ENCODE measurements at regions not wholly inside any gene's neighbourhood (a gene's known extent, or its start where the extent isn't known, plus 50 kb on each side); places are given as distances from the start of the nearest gene placed in this dataset.

DNA sequence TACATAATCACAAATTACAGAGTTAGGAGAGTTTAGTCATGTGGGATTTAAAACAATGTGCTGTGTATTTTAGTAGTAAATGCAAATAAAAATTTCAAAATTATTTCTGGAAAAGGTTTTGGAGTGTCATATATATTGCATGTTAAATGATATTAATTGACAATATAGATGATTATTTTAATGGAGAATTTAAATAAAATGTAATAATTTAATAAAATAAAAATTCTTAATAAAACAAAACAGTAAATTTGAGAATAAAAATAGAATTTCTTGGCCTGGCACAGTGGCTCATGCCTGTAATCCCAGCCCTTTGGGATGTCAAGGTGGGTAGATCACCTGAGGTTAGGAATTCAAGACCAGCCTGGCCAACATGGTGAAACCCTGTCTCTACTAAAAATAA lies 1442.8 kb upstream of the ALCAM start:
- no peak overlapping the region for H3K4me3 ChIP-seq (ENCODE audit: low read length)
- TF ChIP-seq ZNF274 (IDR thresholded peaks at IDR 0.05; ENCODE audit: low read depth, low read length), result no peak

DNA sequence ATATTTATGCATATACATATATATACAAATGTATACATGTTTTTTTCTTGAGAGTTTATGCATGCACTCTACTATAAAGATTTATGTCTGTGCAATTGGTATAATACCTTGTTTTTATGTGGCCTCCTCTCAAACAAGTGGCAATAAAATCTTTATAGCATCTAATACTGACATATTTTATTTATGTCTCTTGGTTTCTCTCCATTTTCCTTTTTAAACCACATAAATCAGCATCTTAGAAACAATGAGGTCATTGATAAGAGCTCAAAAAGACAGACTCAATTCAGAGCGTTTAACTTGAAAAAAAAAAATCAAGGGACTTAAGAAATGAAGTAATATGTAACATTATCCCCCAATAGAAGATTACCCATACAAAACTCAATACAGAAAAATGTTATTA lies 1442.2 kb upstream of the ALCAM start:
- no peak for TF ChIP-seq ZNF274 (IDR thresholded peaks at IDR 0.05; ENCODE audit: low read depth, low read length)
- H3K4me3 ChIP-seq (ENCODE audit: low read length), result no peak overlapping the region

DNA sequence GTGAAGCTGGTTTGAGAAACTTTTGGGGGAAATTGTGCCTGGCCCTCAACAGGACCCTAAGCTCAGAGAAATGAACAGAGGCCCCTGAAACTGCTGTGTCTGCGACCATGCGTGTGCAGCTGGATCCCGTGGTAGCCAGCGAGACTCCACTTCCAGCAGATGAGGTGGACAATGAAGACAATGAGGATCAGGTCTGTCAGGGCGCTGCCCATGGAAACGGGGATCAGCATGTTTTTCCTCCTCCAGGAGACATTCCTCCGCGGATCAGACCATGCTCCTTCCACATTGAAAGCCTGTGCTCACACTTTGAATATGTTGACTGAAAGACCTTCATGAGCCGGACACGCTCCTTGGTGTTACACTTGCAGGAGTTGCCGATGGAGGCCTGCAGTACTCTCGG lies 1439.8 kb upstream of the ALCAM start:
- no peak for TF ChIP-seq ZNF274 (IDR thresholded peaks at IDR 0.05; ENCODE audit: low read depth, low read length)
- no peak overlapping the region for H3K4me3 ChIP-seq (ENCODE audit: low read length)

DNA sequence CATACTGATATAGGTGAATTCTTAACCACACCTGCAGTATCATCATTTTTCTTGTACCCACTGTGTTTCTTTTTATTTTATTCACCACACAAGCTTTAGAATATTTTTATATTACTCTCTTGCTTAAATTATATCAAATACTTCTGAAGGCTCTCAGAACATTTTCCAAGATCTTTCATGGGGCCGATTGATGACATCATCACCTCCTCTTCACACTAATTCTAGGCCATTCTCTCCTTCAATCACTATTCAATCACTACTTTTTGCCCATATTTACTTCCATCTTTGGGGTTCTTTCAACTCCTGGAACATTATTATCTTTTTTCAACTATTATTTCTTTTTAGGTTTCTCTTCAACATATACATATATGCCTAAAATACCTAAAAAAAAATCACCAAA lies 1438.8 kb upstream of the ALCAM start:
- TF ChIP-seq ZNF274 (IDR thresholded peaks at IDR 0.05; ENCODE audit: low read depth, low read length), result no peak
- no peak overlapping the region for H3K4me3 ChIP-seq (ENCODE audit: low read length)

GRCh38 chr3:103937094-103937493 lies 1429.6 kb upstream of the ALCAM start:
- no peak for TF ChIP-seq ZNF274 (IDR thresholded peaks at IDR 0.05; ENCODE audit: low read depth, low read length)
- H3K4me3 ChIP-seq (ENCODE audit: low read length), result no peak overlapping the region

- no peak for TF ChIP-seq ZNF274 (IDR thresholded peaks at IDR 0.05; ENCODE audit: low read depth, low read length)
These were observed 1419.6 kb upstream of the ALCAM start for GRCh38 chr3:103947062-103947461.

DNA sequence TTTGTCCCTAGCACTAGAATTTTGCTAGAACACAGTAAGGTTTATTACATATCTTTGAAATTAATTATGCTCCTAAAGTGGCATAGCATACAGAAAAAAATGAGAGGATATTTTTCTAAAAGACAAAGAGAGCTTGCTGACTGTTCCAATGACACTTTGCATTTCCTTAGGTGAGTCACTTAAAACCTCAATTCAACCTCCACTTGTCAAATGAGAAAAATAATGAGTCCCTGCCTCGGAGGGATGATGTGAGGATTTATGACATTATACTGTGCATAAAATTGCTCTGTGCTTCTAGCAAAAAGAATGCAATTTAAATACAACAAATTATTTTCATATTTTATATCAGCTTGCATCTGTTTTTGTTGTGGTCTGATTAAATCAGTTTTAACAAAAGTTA lies 1417.0 kb upstream of the ALCAM start:
- no peak overlapping the region for H3K4me3 ChIP-seq (ENCODE audit: low read length)
- TF ChIP-seq ZNF274 (IDR thresholded peaks at IDR 0.05; ENCODE audit: low read depth, low read length), result no peak

More at GRCh38 chr3:103947062-103947461, 1419.6 kb upstream of the ALCAM start:
- H3K4me3 ChIP-seq (ENCODE audit: low read length), result no peak overlapping the region

DNA sequence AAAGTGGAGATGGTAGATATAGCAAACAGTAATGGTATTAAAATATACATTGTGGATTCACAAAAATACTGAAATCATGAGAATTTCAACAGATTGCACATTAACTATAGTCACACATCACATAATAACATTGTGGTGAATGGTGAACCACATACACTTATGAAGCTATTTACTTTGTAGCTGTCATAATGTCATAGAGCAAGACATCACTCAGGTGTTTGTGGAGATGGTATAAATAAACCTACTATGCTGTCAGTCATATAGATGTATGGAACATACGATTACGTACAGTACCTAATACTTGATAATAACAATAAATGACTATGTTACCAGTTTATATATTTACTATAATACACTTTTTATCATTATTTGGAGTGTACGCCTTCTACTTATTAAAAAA lies 1416.0 kb upstream of the ALCAM start:
- H3K4me3 ChIP-seq (ENCODE audit: low read length), result no peak overlapping the region
- no peak for TF ChIP-seq ZNF274 (IDR thresholded peaks at IDR 0.05; ENCODE audit: low read depth, low read length)

- no peak for TF ChIP-seq ZNF274 (IDR thresholded peaks at IDR 0.05; ENCODE audit: low read depth, low read length)
- H3K4me3 ChIP-seq (ENCODE audit: low read length), result no peak overlapping the region
These were observed 1412.9 kb upstream of the ALCAM start for GRCh38 chr3:103953796-103954195.

- no peak overlapping the region for H3K4me3 ChIP-seq (ENCODE audit: low read length)
- no peak for TF ChIP-seq ZNF274 (IDR thresholded peaks at IDR 0.05; ENCODE audit: low read depth, low read length)
These were observed 1405.9 kb upstream of the ALCAM start for GRCh38 chr3:103960819-103961218.

GRCh38 chr3:103963599-103963998 lies 1403.1 kb upstream of the ALCAM start:
- TF ChIP-seq ZNF274 (IDR thresholded peaks at IDR 0.05; ENCODE audit: low read depth, low read length), result no peak
- H3K4me3 ChIP-seq (ENCODE audit: low read length), result no peak overlapping the region

DNA sequence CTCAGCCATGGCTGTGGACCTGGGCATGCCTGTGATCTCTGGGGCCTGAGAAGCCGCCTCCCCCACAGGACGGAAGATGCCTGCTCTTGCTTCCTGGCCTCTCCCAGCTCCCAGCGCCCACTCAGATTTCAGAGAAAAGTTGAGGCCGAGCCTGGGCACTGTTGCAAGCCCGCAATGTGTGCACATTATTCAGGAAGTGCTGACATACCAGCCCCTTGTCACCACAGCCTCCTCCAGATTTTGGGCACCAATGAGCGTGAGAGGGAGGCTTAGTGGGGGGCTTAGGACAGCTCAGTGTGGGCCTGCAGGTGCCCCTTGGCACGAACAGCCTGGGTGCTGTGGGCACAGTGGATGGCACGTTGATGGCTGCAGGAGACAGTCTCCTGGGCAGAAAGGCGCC lies 1400.9 kb upstream of the ALCAM start:
- no peak for TF ChIP-seq ZNF274 (IDR thresholded peaks at IDR 0.05; ENCODE audit: low read depth, low read length)
- H3K4me3 ChIP-seq (ENCODE audit: low read length), result no peak overlapping the region

DNA sequence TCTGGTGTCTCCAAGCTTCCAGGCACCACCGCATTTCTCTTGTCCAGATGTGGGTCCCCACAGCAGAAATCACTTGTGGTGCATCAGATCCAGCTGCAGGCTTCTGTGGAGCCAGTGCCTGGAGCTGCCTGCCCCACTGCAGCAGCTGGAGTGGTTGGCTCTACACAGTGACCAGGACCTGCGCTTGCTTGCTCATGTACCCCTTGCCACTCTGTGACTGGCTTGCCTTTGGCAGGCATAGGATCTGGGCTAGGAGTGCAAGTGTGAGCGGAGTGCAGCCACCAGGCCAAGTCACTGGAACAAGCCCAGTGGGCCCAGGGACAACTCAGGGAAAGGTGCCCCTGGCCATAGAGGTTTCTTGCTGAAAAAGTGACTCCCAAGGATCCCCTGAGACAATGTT lies 1400.0 kb upstream of the ALCAM start:
- H3K4me3 ChIP-seq (ENCODE audit: low read length), result no peak overlapping the region

GRCh38 chr3:103968131-103968530 lies 1398.6 kb upstream of the ALCAM start:
- TF ChIP-seq ZNF274 (IDR thresholded peaks at IDR 0.05; ENCODE audit: low read depth, low read length), result no peak
- no peak overlapping the region for H3K4me3 ChIP-seq (ENCODE audit: low read length)

More for the DNA sequence above, 1400.0 kb upstream of the ALCAM start:
- TF ChIP-seq ZNF274 (IDR thresholded peaks at IDR 0.05; ENCODE audit: low read depth, low read length), result no peak

- TF ChIP-seq ZNF274 (IDR thresholded peaks at IDR 0.05; ENCODE audit: low read depth, low read length), result no peak
These were observed 1398.0 kb upstream of the ALCAM start for GRCh38 chr3:103968751-103969150.

GRCh38 chr3:103976931-103977339 lies 1389.8 kb upstream of the ALCAM start:
- TF ChIP-seq ZNF274 (IDR thresholded peaks at IDR 0.05; ENCODE audit: low read depth, low read length), result no peak
- no peak overlapping the region for H3K4me3 ChIP-seq (ENCODE audit: low read length)

More at GRCh38 chr3:103968751-103969150, 1398.0 kb upstream of the ALCAM start:
- H3K4me3 ChIP-seq (ENCODE audit: low read length), result no peak overlapping the region

Data from GM08714 (cell line).